ENCODE measurements at regions not wholly inside any gene's neighbourhood (a gene's known extent, or its start where the extent isn't known, plus 50 kb on each side); places are given as distances from the start of the nearest gene placed in this dataset.

DNA sequence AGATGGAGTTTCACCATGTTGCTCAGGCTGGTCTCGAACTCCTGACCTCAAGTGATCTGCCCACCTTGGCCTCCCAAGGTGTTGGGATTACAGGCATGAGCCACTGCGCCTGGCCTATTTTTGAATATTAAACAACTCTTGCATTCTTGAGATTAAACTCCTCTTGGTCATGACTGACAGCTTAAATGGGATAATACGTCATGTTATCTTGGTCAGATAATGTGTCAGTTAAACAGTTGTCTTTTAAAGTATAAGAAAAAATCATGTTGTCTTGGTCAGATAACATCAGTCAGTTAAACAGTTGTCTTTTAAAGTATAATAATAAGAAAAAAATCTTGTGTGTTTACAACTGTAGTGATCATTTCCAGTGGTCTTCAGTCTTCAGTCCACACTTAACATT, 73.6 kb upstream of the SYPL1 start:
- ChIA-PET CTCF (interaction anchor here (0.9 kb wide), 1 partner anchor 9 kb away, joined by 4 read pairs; no protein-coding TSS in a partner anchor), POLR2A (no interaction called here)
- intact Hi-C loops (cut with micrococcal nuclease) = no loop called here
- H3K79me2 ChIP-seq (ENCODE audit: control insufficient read depth, insufficient read depth, low read length) = no peaks in the 10 kb centered on the region
- no peak overlapping the region for H3K27ac ChIP-seq (ENCODE audit: low read length in 2 of 2)
- H3K9ac ChIP-seq (ENCODE audit: low read length) = no peak overlapping the region
- ATAC-seq (ENCODE audit: low read depth) (no peak), DNase-seq (no peak)
- WGBS (ENCODE audit: insufficient coverage) = 100% methylated on average over 1 of the region's 3 CpGs
- no peak overlapping the region for H3K4me2 ChIP-seq (replicated peaks; ENCODE audit: low read depth, low read length, poor library complexity, severe bottlenecking)
- no peaks in the 10 kb centered on the region for H4K20me1 ChIP-seq (ENCODE audit: control insufficient read depth, insufficient read depth, low read length, poor library complexity, severe bottlenecking)
- Mint-ChIP-seq H3K27ac (no peak overlapping the region), H3K4me3 (no peak overlapping the region), H3K27me3 (peaks cover 7% of the 10 kb centered on the region), H3K4me1 (no peaks in the 10 kb centered on the region), H3K9me3 (ENCODE audit: insufficient read depth) (no peaks in the 10 kb centered on the region)
- TF ChIP-seq, protein P1, sequence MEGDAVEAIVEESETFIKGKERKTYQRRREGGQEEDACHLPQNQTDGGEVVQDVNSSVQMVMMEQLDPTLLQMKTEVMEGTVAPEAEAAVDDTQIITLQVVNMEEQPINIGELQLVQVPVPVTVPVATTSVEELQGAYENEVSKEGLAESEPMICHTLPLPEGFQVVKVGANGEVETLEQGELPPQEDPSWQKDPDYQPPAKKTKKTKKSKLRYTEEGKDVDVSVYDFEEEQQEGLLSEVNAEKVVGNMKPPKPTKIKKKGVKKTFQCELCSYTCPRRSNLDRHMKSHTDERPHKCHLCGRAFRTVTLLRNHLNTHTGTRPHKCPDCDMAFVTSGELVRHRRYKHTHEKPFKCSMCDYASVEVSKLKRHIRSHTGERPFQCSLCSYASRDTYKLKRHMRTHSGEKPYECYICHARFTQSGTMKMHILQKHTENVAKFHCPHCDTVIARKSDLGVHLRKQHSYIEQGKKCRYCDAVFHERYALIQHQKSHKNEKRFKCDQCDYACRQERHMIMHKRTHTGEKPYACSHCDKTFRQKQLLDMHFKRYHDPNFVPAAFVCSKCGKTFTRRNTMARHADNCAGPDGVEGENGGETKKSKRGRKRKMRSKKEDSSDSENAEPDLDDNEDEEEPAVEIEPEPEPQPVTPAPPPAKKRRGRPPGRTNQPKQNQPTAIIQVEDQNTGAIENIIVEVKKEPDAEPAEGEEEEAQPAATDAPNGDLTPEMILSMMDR (IDR thresholded peaks at IDR 0.05) = no peak
- no peak for TF ChIP-seq EZH2 (IDR thresholded peaks at IDR 0.05; ENCODE audit: borderline replicate concordance, insufficient read depth, low read depth, low read length, poor library complexity, severe bottlenecking)
- H2AFZ ChIP-seq (ENCODE audit: insufficient read depth, low read depth, low read length, poor library complexity, severe bottlenecking) = no peak overlapping the region
- no peaks in the 10 kb centered on the region for H3K27me3 ChIP-seq (replicated peaks in 1 of 4; ENCODE audit: control extremely low read depth in 1 of 4, control insufficient read depth in 3 of 4, insufficient read depth in 4 of 4, low read length in 3 of 4)
- peaks cover 0 to 4% (median 0%) of the 10 kb centered on the region in 3 donors for H3K9me3 ChIP-seq (ENCODE audit: control extremely low read depth in 1 of 3, control insufficient read depth in 2 of 3, insufficient read depth in 1 of 3, low read length in 2 of 3)
- no peaks in the 10 kb centered on the region for H3K4me1 ChIP-seq (ENCODE audit: control insufficient read depth in 2 of 2, insufficient read depth in 2 of 2, low read length in 2 of 2)
- no peak overlapping the region for H3K4me3 ChIP-seq (ENCODE audit: control extremely low read depth in 1 of 5, extremely low read depth in 1 of 5, insufficient read depth in 1 of 5, low read depth in 2 of 5, low read length in 4 of 5)
- H3K36me3 ChIP-seq (replicated peaks in 1 of 2; ENCODE audit: control extremely low read depth in 1 of 2, control insufficient read depth in 1 of 2, extremely low read depth in 1 of 2, insufficient read depth in 2 of 2, low read length in 1 of 2) = no peaks in the 10 kb centered on the region

DNA sequence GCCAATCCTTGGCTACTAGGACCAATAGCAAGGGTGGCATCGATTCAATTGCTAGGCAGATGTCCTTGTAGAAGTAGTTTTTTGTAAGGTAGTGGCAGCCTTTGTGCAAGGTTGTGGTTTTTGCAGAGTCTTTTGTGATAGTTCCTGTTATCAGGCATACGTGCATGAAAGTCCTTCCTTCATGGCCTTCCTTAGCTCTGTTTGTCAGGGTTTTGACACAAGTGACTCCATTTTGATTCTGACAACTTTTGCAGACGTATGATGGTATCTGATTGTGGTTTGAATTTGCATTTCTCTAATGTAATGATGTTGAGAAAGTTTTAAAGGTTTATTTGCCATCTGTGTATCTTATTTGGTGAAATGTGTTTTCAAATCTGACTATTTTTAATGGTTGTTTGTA, 71.8 kb upstream of the SYPL1 start:
- H2AFZ ChIP-seq (ENCODE audit: insufficient read depth, low read depth, low read length, poor library complexity, severe bottlenecking) = no peak overlapping the region
- POLR2A ChIA-PET = no interaction called here

More for the DNA sequence above, 71.8 kb upstream of the SYPL1 start:
- Mint-ChIP-seq H3K4me3 (no peak overlapping the region), H3K4me1 (peaks cover 4% of the 10 kb centered on the region), H3K27me3 (peaks cover 4% of the 10 kb centered on the region), H3K9me3 (ENCODE audit: insufficient read depth) (no peaks in the 10 kb centered on the region), H3K27ac (no peak overlapping the region)
- Histone ChIP-seq H3K9me3 (ENCODE audit: control extremely low read depth in 1 of 3, control insufficient read depth in 2 of 3, insufficient read depth in 1 of 3, low read length in 2 of 3) (peaks cover 0 to 4% (median 0%) of the 10 kb centered on the region in 3 donors), H3K36me3 (replicated peaks in 1 of 2; ENCODE audit: control extremely low read depth in 1 of 2, control insufficient read depth in 1 of 2, extremely low read depth in 1 of 2, insufficient read depth in 2 of 2, low read length in 1 of 2) (no peaks in the 10 kb centered on the region), H4K20me1 (ENCODE audit: control insufficient read depth, insufficient read depth, low read length, poor library complexity, severe bottlenecking) (no peaks in the 10 kb centered on the region), H3K4me2 (replicated peaks; ENCODE audit: low read depth, low read length, poor library complexity, severe bottlenecking) (no peak overlapping the region), H3K79me2 (ENCODE audit: control insufficient read depth, insufficient read depth, low read length) (no peaks in the 10 kb centered on the region), H3K9ac (ENCODE audit: low read length) (no peak overlapping the region), H3K4me3 (ENCODE audit: control extremely low read depth in 1 of 5, extremely low read depth in 1 of 5, insufficient read depth in 1 of 5, low read depth in 2 of 5, low read length in 4 of 5) (no peak overlapping the region), H3K27me3 (replicated peaks in 1 of 4; ENCODE audit: control extremely low read depth in 1 of 4, control insufficient read depth in 3 of 4, insufficient read depth in 4 of 4, low read length in 3 of 4) (no peaks in the 10 kb centered on the region), H3K4me1 (ENCODE audit: control insufficient read depth in 2 of 2, insufficient read depth in 2 of 2, low read length in 2 of 2) (no peaks in the 10 kb centered on the region), H3K27ac (ENCODE audit: low read length in 2 of 2) (no peak overlapping the region)
- WGBS (ENCODE audit: insufficient coverage) = 58% methylated on average over 3 of the region's 3 CpGs
- DNase-seq = no peak
- intact Hi-C loops (cut with micrococcal nuclease) = no loop called here
- CTCF ChIA-PET = interaction anchor here (1.4 kb wide), 1 partner anchor 278 kb away, joined by 4 read pairs; no protein-coding TSS in a partner anchor
- TF ChIP-seq, protein P1 (IDR thresholded peaks at IDR 0.05) = no peak
- TF ChIP-seq EZH2 (IDR thresholded peaks at IDR 0.05; ENCODE audit: borderline replicate concordance, insufficient read depth, low read depth, low read length, poor library complexity, severe bottlenecking) = no peak
- no peak for ATAC-seq (ENCODE audit: low read depth)

Data from B cell (primary cell).